HUES48 (cell line): ENCODE measurements at regions not wholly inside any gene's neighbourhood (a gene's known extent, or its start where the extent isn't known, plus 50 kb on each side); places are given as distances from the start of the nearest gene placed in this dataset.

ENCODE experiments used
- H3K27ac ChIP-seq: one replicate; pipeline ENCODE4 v1.7.0; 2013; ENCODE audit warnings: low read depth, low read length, inconsistent platforms
- H3K27me3 ChIP-seq: 2 replicates; pipeline ENCODE4 v1.6.1; 2013; ENCODE audit warnings: mild to moderate bottlenecking, low read length; ENCODE audit not compliant: control insufficient read depth, insufficient read depth
- H3K36me3 ChIP-seq: 2 replicates; pipeline ENCODE4 v1.6.1; 2013; ENCODE audit warnings: low read length; ENCODE audit not compliant: control insufficient read depth, insufficient read depth
- H3K4me1 ChIP-seq: 2 replicates; pipeline ENCODE4 v1.6.1; 2013; ENCODE audit warnings: mild to moderate bottlenecking, low read length; ENCODE audit not compliant: control insufficient read depth, insufficient read depth
- H3K4me3 ChIP-seq: 2 replicates; pipeline ENCODE4 v1.5.1; 2013; ENCODE audit warnings: mild to moderate bottlenecking, low read depth, low read length
- H3K9ac ChIP-seq: 2 replicates; pipeline ENCODE4 v1.6.1; 2013; ENCODE audit warnings: mild to moderate bottlenecking, low read depth, low read length, moderate library complexity
- H3K9me3 ChIP-seq: 2 replicates; pipeline ENCODE4 v1.6.1; 2013; ENCODE audit warnings: low read length; ENCODE audit not compliant: control insufficient read depth, insufficient read depth

GRCh38 chr2:78293768-78294167 lies 731.7 kb upstream of the REG3G start:
- no peak overlapping the region for H3K4me3 ChIP-seq

GRCh38 chr2:78301166-78301789 lies 724.2 kb upstream of the REG3G start:
- no peak overlapping the region for H3K9ac ChIP-seq
- H3K36me3 ChIP-seq: no peaks in the 10 kb centered on the region
- no peak overlapping the region for H3K4me3 ChIP-seq
- no peaks in the 10 kb centered on the region for H3K9me3 ChIP-seq
- H3K27me3 ChIP-seq: no peaks in the 10 kb centered on the region
- peaks cover 13% of the 10 kb centered on the region for H3K4me1 ChIP-seq
- no peak overlapping the region for H3K27ac ChIP-seq

More at GRCh38 chr2:78293768-78294167, 731.7 kb upstream of the REG3G start:
- Histone ChIP-seq H3K27ac (no peak overlapping the region), H3K36me3 (no peaks in the 10 kb centered on the region), H3K9ac (no peak overlapping the region), H3K4me1 (0 out of 2 replicates have a peak, but pooled peaks cover 3% of the 10 kb centered on the region), H3K27me3 (no peaks in the 10 kb centered on the region), H3K9me3 (no peaks in the 10 kb centered on the region)

- H3K27ac ChIP-seq: no peak overlapping the region
- peaks cover 31% of the 10 kb centered on the region for H3K4me1 ChIP-seq
- H3K4me3 ChIP-seq: no peak overlapping the region
- H3K9me3 ChIP-seq: no peaks in the 10 kb centered on the region
- no peaks in the 10 kb centered on the region for H3K27me3 ChIP-seq
- no peak overlapping the region for H3K9ac ChIP-seq
- H3K36me3 ChIP-seq: no peaks in the 10 kb centered on the region
Observed at GRCh38 chr2:78304678-78305077, 720.8 kb upstream of the REG3G start.

GRCh38 chr2:78309460-78309859 lies 716.0 kb upstream of the REG3G start:
- Histone ChIP-seq H3K9ac (no peak overlapping the region), H3K27me3 (no peaks in the 10 kb centered on the region), H3K4me1 (peaks cover 28% of the 10 kb centered on the region), H3K27ac (no peak overlapping the region), H3K4me3 (no peak overlapping the region), H3K36me3 (no peaks in the 10 kb centered on the region), H3K9me3 (no peaks in the 10 kb centered on the region)

GRCh38 chr2:78315368-78315767 lies 710.1 kb upstream of the REG3G start:
- peaks cover 10% of the 10 kb centered on the region; the same call in 1 of the 2 replicates for H3K4me1 ChIP-seq
- H3K9ac ChIP-seq: no peak overlapping the region
- H3K27ac ChIP-seq: no peak overlapping the region
- H3K9me3 ChIP-seq: no peaks in the 10 kb centered on the region
- no peak overlapping the region for H3K4me3 ChIP-seq
- no peaks in the 10 kb centered on the region for H3K36me3 ChIP-seq
- H3K27me3 ChIP-seq: no peaks in the 10 kb centered on the region

- Histone ChIP-seq H3K36me3 (no peaks in the 10 kb centered on the region), H3K9ac (no peak overlapping the region), H3K9me3 (no peaks in the 10 kb centered on the region), H3K4me1 (peaks cover 10% of the 10 kb centered on the region; the same call in 1 of the 2 replicates), H3K27ac (no peak overlapping the region), H3K4me3 (no peak overlapping the region), H3K27me3 (no peaks in the 10 kb centered on the region)
Observed at GRCh38 chr2:78318275-78318674, 707.2 kb upstream of the REG3G start.

GRCh38 chr2:78330193-78330592 lies 695.3 kb upstream of the REG3G start:
- Histone ChIP-seq H3K27me3 (no peaks in the 10 kb centered on the region), H3K36me3 (no peaks in the 10 kb centered on the region), H3K9me3 (no peaks in the 10 kb centered on the region), H3K4me1 (peaks cover 4% of the 10 kb centered on the region), H3K9ac (no peak overlapping the region), H3K27ac (no peak overlapping the region), H3K4me3 (no peak overlapping the region)

GRCh38 chr2:78351208-78351607 lies 674.3 kb upstream of the REG3G start:
- Histone ChIP-seq H3K9me3 (no peaks in the 10 kb centered on the region), H3K9ac (no peak overlapping the region), H3K27ac (no peak overlapping the region), H3K4me1 (peaks cover 7% of the 10 kb centered on the region; the same call in 1 of the 2 replicates), H3K4me3 (no peak overlapping the region), H3K36me3 (no peaks in the 10 kb centered on the region), H3K27me3 (no peaks in the 10 kb centered on the region)

- Histone ChIP-seq H3K9me3 (no peaks in the 10 kb centered on the region), H3K36me3 (no peaks in the 10 kb centered on the region), H3K27me3 (no peaks in the 10 kb centered on the region), H3K27ac (no peak overlapping the region), H3K4me1 (peaks cover 8% of the 10 kb centered on the region; the same call in 1 of the 2 replicates), H3K9ac (no peak overlapping the region), H3K4me3 (no peak overlapping the region)
Observed at GRCh38 chr2:78353168-78353567, 672.3 kb upstream of the REG3G start.

GRCh38 chr2:78355967-78356366 lies 669.5 kb upstream of the REG3G start:
- Histone ChIP-seq H3K27ac (no peak overlapping the region), H3K27me3 (no peaks in the 10 kb centered on the region), H3K4me1 (peaks cover 8% of the 10 kb centered on the region; the same call in 1 of the 2 replicates), H3K9ac (no peak overlapping the region), H3K9me3 (no peaks in the 10 kb centered on the region), H3K4me3 (no peak overlapping the region), H3K36me3 (no peaks in the 10 kb centered on the region)

GRCh38 chr2:78383576-78383975 lies 641.9 kb upstream of the REG3G start:
- H3K9ac ChIP-seq: no peak overlapping the region
- H3K27me3 ChIP-seq: no peaks in the 10 kb centered on the region
- H3K4me3 ChIP-seq: no peak overlapping the region
- H3K27ac ChIP-seq: no peak overlapping the region
- no peaks in the 10 kb centered on the region for H3K36me3 ChIP-seq
- H3K4me1 ChIP-seq: no peaks in the 10 kb centered on the region
- no peaks in the 10 kb centered on the region for H3K9me3 ChIP-seq
